IMR-90 (cell line): ENCODE measurements at regions not wholly inside any gene's neighbourhood (a gene's known extent, or its start where the extent isn't known, plus 50 kb on each side); places are given as distances from the start of the nearest gene placed in this dataset.

Experiments used
- ATAC-seq: fragments of 200-7000 bp; cut with Tn5 transposase; 2 replicates; pipeline ENCODE4 v1.9.1; 2020; ENCODE audit warnings: low read depth, mild to moderate bottlenecking, moderate library complexity
- BruUV-seq: library from RNA; stranded (reverse); fragments of 400-500 nt; replicated peaks from 2 replicates; lab custom pipeline; 2021; lab: Mats Ljungman, UMichigan
- CTCF ChIA-PET: fragments of 300-600 bp; formaldehyde crosslinking; extraction: SDS; loops from one replicate; lab custom pipeline; 2021; ENCODE audit warnings: antibody characterized with exemption; lab: Yijun Ruan, JAX
- POLR2A ChIA-PET: fragments of 300-600 bp; sonication (Branson Sonifier 250); formaldehyde crosslinking; loops from one replicate; lab custom pipeline; 2022; ENCODE audit warnings: antibody characterized with exemption; ENCODE audit not compliant: unreplicated experiment; lab: Charles Lee
- DNase-seq: peaks from one replicate; pipeline ENCODE4 v3.0.0; 2013
- H2AFZ ChIP-seq: replicated peaks from 2 replicates; pipeline ENCODE3; 2013; ENCODE audit warnings: low read length, mild to moderate bottlenecking; ENCODE audit not compliant: poor library complexity
- H2AK5ac ChIP-seq: 2 replicates; pipeline ENCODE4 v1.6.1; 2013; ENCODE audit warnings: low read depth, low read length, inconsistent platforms
- H2AK9ac ChIP-seq: replicated peaks from 2 replicates; pipeline ENCODE3; 2013; ENCODE audit warnings: mild to moderate bottlenecking, low read depth, low read length, moderate library complexity; ENCODE audit not compliant: poor library complexity
- H2BK120ac ChIP-seq: 2 replicates; pipeline ENCODE4 v1.6.1; 2013; ENCODE audit warnings: low read depth, low read length, inconsistent platforms
- H2BK15ac ChIP-seq: 3 replicates; pipeline ENCODE4 v1.6.1; 2013; ENCODE audit warnings: low read depth, low read length, inconsistent platforms
- H2BK20ac ChIP-seq: 2 replicates; pipeline ENCODE4 v1.6.1; 2013; ENCODE audit warnings: low read depth, mild to moderate bottlenecking, inconsistent platforms, low read length, moderate library complexity
- H2BK5ac ChIP-seq: 2 replicates; pipeline ENCODE4 v1.6.1; 2013; ENCODE audit warnings: mild to moderate bottlenecking, low read depth, low read length, inconsistent platforms; ENCODE audit not compliant: poor library complexity, severe bottlenecking
- H3K14ac ChIP-seq: replicated peaks from 2 replicates; pipeline ENCODE4 v1.6.1; 2013; ENCODE audit warnings: low read depth, low read length, inconsistent platforms
- H3K18ac ChIP-seq: 2 replicates; pipeline ENCODE4 v1.6.1; 2013; ENCODE audit warnings: low read depth, low read length, control low read depth
- H3K23ac ChIP-seq: 2 replicates; pipeline ENCODE4 v1.6.1; 2013; ENCODE audit warnings: low read depth, low read length, inconsistent platforms
- H3K27ac ChIP-seq: 2 replicates; pipeline ENCODE4 v1.5.1; 2013; ENCODE audit warnings: mild to moderate bottlenecking, control low read depth, low read length; ENCODE audit not compliant: insufficient read depth
- H3K27me3 ChIP-seq: 2 replicates; pipeline ENCODE4 v1.6.1; 2013; ENCODE audit warnings: low read length; ENCODE audit not compliant: control insufficient read depth, insufficient read depth
- H3K36me3 ChIP-seq: 2 replicates; pipeline ENCODE4 v1.6.1; 2013; ENCODE audit warnings: low read length, mixed read lengths; ENCODE audit not compliant: control insufficient read depth, insufficient read depth
- H3K4ac ChIP-seq: 2 replicates; pipeline ENCODE4 v1.6.1; 2013; ENCODE audit warnings: low read depth, low read length, inconsistent platforms
- H3K4me1 ChIP-seq: 2 replicates; pipeline ENCODE4 v1.6.1; 2013; ENCODE audit warnings: low read length, mixed read lengths; ENCODE audit not compliant: control insufficient read depth, insufficient read depth
- H3K4me2 ChIP-seq: 2 replicates; pipeline ENCODE4 v1.6.1; 2013; ENCODE audit warnings: low read depth, mild to moderate bottlenecking, control low read depth, low read length, moderate library complexity
- H3K4me3 ChIP-seq: 2 replicates; pipeline ENCODE4 v1.5.1; 2013; ENCODE audit warnings: low read depth, mild to moderate bottlenecking, control low read depth, low read length, moderate library complexity; ENCODE audit not compliant: insufficient read depth
- H3K56ac ChIP-seq: 2 replicates; pipeline ENCODE4 v1.6.1; 2013; ENCODE audit warnings: low read length, inconsistent platforms; ENCODE audit not compliant: insufficient read depth; ENCODE audit errors: extremely low read depth
- H3K79me1 ChIP-seq, 2 experiments: 2 replicates each; pipeline ENCODE4 v1.6.1; 2013; ENCODE audit warnings: low read length in 2 of 2, inconsistent platforms in 1 of 2, low read depth in 1 of 2
- H3K9ac ChIP-seq: 2 replicates; pipeline ENCODE4 v1.6.1; 2013; ENCODE audit warnings: low read depth, low read length, control low read depth
- H3K9me1 ChIP-seq: 2 replicates; pipeline ENCODE4 v1.6.1; 2013; ENCODE audit warnings: low read length, inconsistent platforms; ENCODE audit not compliant: insufficient read depth
- H3K9me3 ChIP-seq: 2 replicates; pipeline ENCODE4 v1.6.1; 2013; ENCODE audit warnings: low read length; ENCODE audit not compliant: control insufficient read depth, insufficient read depth
- H4K20me1 ChIP-seq: 2 replicates; pipeline ENCODE4 v1.6.1; 2013; ENCODE audit warnings: low read length, inconsistent platforms; ENCODE audit not compliant: insufficient read depth
- H4K5ac ChIP-seq: 2 replicates; pipeline ENCODE4 v1.6.1; 2013; ENCODE audit warnings: mild to moderate bottlenecking, low read depth, low read length, control low read depth
- H4K8ac ChIP-seq, 2 experiments: 2 replicates each; pipeline ENCODE4 v1.6.1; 2013; ENCODE audit warnings: low read depth in 2 of 2, low read length in 2 of 2, control low read depth in 1 of 2, inconsistent platforms in 1 of 2
- H4K91ac ChIP-seq: 2 replicates; pipeline ENCODE4 v1.6.1; 2013; ENCODE audit warnings: low read depth, low read length, inconsistent platforms; ENCODE audit not compliant: insufficient read depth
- BHLHE40 ChIP-seq: fragments of 150-350 bp; IDR thresholded peaks from 2 replicates; pipeline ENCODE4 v1.6.1; 2016; ENCODE audit warnings: mild to moderate bottlenecking, low read depth, low read length
- CEBPB ChIP-seq: IDR thresholded peaks from 2 replicates; pipeline ENCODE4 v1.6.1; 2012; ENCODE audit warnings: low read depth, low read length, improper control_type of control experiment
- FOS ChIP-seq: fragments of 150-350 bp; IDR thresholded peaks from 2 replicates; pipeline ENCODE4 v1.6.1; 2016; ENCODE audit warnings: low read depth, low read length
- MAFK ChIP-seq: IDR thresholded peaks from 2 replicates; pipeline ENCODE4 v1.6.1; 2012; ENCODE audit warnings: low read depth, low read length, improper control_type of control experiment
- RAD21 ChIP-seq: IDR thresholded peaks from 2 replicates; pipeline ENCODE4 v1.6.1; 2012; ENCODE audit warnings: low read length, improper control_type of control experiment
- RFX5 ChIP-seq: IDR thresholded peaks from 2 replicates; pipeline ENCODE4 v1.8.0; 2012; ENCODE audit warnings: low read depth, mild to moderate bottlenecking, low read length, moderate library complexity
- WGBS, 2 experiments: methylation state at CpG; one replicate each; pipeline versions ENCODE4 v1.1.5 to v1.1.7; 2013; ENCODE audit warnings: missing lambda C conversion rate in 2 of 2; ENCODE audit not compliant: insufficient read length in 1 of 2; ENCODE audit errors: extremely low coverage in 2 of 2; 5-methylcytosine and 5-hydroxymethylcytosine counted together
- dilution Hi-C: fragments of 300-500 bp; cut with HindIII; formaldehyde crosslinking; loops from one replicate; pipeline ENCODE4 v1.14.3; 2018; ENCODE audit warnings: low sequenced_read_pairs; ENCODE audit not compliant: unreplicated experiment
- in situ Hi-C: fragments of 300-500 bp; cut with MboI; formaldehyde crosslinking; loops from 3 replicates; pipeline ENCODE4 v1.14.3; 2019; ENCODE audit warnings: low sequenced_read_pairs, inconsistent platforms, mixed read lengths
- intact Hi-C: fragments of 100-400 bp; cut with micrococcal nuclease; formaldehyde crosslinking; loops from 2 replicates; pipeline ENCODE4 v1.10.0; 2022
- TF ChIP-seq, protein P1 (sequence below): fragments of 150-350 bp; IDR thresholded peaks from 2 replicates; pipeline ENCODE4 v1.6.1; 2017; ENCODE audit warnings: mild to moderate bottlenecking, antibody characterized with exemption, low read length, low read depth
- TF ChIP-seq, protein P2 (sequence below): conservative IDR thresholded peaks from 2 replicates; pipeline ENCODE4 v1.5.1; 2012; ENCODE audit warnings: mild to moderate bottlenecking, low read depth, low read length, improper control_type of control experiment

DNA sequence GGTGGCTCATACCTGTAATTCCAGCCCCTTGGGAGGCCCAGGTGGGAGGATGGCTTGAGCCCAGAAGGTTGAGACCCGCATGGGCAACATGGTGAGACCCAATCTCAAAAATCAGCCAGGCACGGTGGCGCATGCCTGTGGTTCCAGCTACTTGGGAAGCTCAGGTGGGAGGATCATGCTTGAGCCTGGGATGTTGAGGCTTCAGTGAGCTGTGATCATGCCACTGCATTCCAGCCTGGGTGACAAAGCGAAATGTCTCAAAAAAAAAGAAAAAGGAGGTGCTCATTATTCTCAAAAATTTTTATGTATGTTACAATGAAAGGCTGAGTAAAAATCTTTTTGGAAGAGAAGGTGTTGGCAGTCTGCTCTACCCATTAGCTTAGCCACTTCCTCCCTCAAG is 106.8 kb downstream of the TSN start:
- no TSS peak for BruUV-seq

More for the DNA sequence above, 106.8 kb downstream of the TSN start:
- H3K14ac ChIP-seq, result no peak overlapping the region
- no peak overlapping the region for H2BK15ac ChIP-seq
- no peaks in the 10 kb centered on the region for H3K27me3 ChIP-seq
- H3K4me1 ChIP-seq, result no peaks in the 10 kb centered on the region; the same call in 1 of the 2 replicates
- no peak overlapping the region for H2BK120ac ChIP-seq
- ATAC-seq (no peak), DNase-seq (no peak)
- H4K91ac ChIP-seq, result no peak overlapping the region
- H2BK5ac ChIP-seq, result no peak overlapping the region
- H3K9me3 ChIP-seq, result no peaks in the 10 kb centered on the region
- no CpG with 5 or more reads among the region's 4 CpGs for WGBS, 2 experiments
- TF ChIP-seq, protein P1, sequence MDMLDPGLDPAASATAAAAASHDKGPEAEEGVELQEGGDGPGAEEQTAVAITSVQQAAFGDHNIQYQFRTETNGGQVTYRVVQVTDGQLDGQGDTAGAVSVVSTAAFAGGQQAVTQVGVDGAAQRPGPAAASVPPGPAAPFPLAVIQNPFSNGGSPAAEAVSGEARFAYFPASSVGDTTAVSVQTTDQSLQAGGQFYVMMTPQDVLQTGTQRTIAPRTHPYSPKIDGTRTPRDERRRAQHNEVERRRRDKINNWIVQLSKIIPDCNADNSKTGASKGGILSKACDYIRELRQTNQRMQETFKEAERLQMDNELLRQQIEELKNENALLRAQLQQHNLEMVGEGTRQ, result no peak
- TF ChIP-seq FOS, result no peak
- no peak for TF ChIP-seq MAFK
- TF ChIP-seq CEBPB, result no peak
- TF ChIP-seq RAD21, result no peak
- no peak for TF ChIP-seq BHLHE40
- no peak for TF ChIP-seq RFX5
- TF ChIP-seq, protein P2, sequence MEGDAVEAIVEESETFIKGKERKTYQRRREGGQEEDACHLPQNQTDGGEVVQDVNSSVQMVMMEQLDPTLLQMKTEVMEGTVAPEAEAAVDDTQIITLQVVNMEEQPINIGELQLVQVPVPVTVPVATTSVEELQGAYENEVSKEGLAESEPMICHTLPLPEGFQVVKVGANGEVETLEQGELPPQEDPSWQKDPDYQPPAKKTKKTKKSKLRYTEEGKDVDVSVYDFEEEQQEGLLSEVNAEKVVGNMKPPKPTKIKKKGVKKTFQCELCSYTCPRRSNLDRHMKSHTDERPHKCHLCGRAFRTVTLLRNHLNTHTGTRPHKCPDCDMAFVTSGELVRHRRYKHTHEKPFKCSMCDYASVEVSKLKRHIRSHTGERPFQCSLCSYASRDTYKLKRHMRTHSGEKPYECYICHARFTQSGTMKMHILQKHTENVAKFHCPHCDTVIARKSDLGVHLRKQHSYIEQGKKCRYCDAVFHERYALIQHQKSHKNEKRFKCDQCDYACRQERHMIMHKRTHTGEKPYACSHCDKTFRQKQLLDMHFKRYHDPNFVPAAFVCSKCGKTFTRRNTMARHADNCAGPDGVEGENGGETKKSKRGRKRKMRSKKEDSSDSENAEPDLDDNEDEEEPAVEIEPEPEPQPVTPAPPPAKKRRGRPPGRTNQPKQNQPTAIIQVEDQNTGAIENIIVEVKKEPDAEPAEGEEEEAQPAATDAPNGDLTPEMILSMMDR, result no peak
- dilution Hi-C loops, result no loop called here
- no peak overlapping the region for H3K18ac ChIP-seq
- no peak overlapping the region for H3K23ac ChIP-seq
- ChIA-PET CTCF (no interaction called here), POLR2A (no interaction called here)
- no peak overlapping the region for H4K8ac ChIP-seq
- no peak overlapping the region for H2AK9ac ChIP-seq
- no peak overlapping the region for H3K4ac ChIP-seq
- in situ Hi-C loops, result no loop called here
- intact Hi-C loops, result no loop called here
- no peak overlapping the region for H3K9ac ChIP-seq
- H3K27ac ChIP-seq, result no peak overlapping the region
- no peak overlapping the region for H4K5ac ChIP-seq
- no peak overlapping the region for H3K56ac ChIP-seq
- no peak overlapping the region for H2AFZ ChIP-seq
- H3K79me1 ChIP-seq, result no peaks in the 10 kb centered on the region
- no peaks in the 10 kb centered on the region for H3K9me1 ChIP-seq
- H3K4me2 ChIP-seq, result no peak overlapping the region
- H4K20me1 ChIP-seq, result no peaks in the 10 kb centered on the region
- H2AK5ac ChIP-seq, result no peak overlapping the region
- H3K4me3 ChIP-seq, result no peak overlapping the region
- H2BK20ac ChIP-seq, result no peak overlapping the region
- no peaks in the 10 kb centered on the region for H3K36me3 ChIP-seq
